ENCODE measurements at regions not wholly inside any gene's neighbourhood (a gene's known extent, or its start where the extent isn't known, plus 50 kb on each side); places are given as distances from the start of the nearest gene placed in this dataset.

GRCh38 chr3:30438126-30438525 lies 168.3 kb upstream of the TGFBR2 start:
- no peaks in the 10 kb centered on the region for H3K9me2 ChIP-seq (ENCODE audit: insufficient read depth)
- ATAC-seq (no peak), DNase-seq (ENCODE audit: low spot score) (no peak)
- H3K4me3 ChIP-seq, result no peak overlapping the region
- no peaks in the 10 kb centered on the region for H3K27me3 ChIP-seq (ENCODE audit: insufficient read depth)
- no peaks in the 10 kb centered on the region for H3F3A ChIP-seq (replicated peaks; ENCODE audit: low read depth)
- H3K4me3 Mint-ChIP-seq, result no peak overlapping the region
- H3K4me2 ChIP-seq, result no peak overlapping the region
- H3K27ac ChIP-seq (ENCODE audit: low read depth), result no peak overlapping the region
- H3K36me3 ChIP-seq (ENCODE audit: insufficient read depth), result no peaks in the 10 kb centered on the region
- TF ChIP-seq STAT1 (IDR thresholded peaks at IDR 0.05; ENCODE audit: unreplicated experiment), result no peak
- H3K79me2 ChIP-seq (replicated peaks; ENCODE audit: insufficient read depth), result no peaks in the 10 kb centered on the region
- no peaks in the 10 kb centered on the region for H4K20me1 ChIP-seq (replicated peaks; ENCODE audit: insufficient read depth)
- no peak overlapping the region for H2AFZ ChIP-seq
- H3K36me3 Mint-ChIP-seq (ENCODE audit: low read depth), result no peaks in the 10 kb centered on the region
- H3K9me3 Mint-ChIP-seq, result no peaks in the 10 kb centered on the region
- H3K4me1 ChIP-seq (ENCODE audit: insufficient read depth), result peaks cover 20% of the 10 kb centered on the region
- peaks cover 33% of the 10 kb centered on the region for H3K4me1 Mint-ChIP-seq
- peaks cover 6% of the 10 kb centered on the region for H3K27me3 Mint-ChIP-seq (ENCODE audit: insufficient read depth, low read depth, poor library complexity)
- H3K27ac Mint-ChIP-seq, result no peak overlapping the region

- Mint-ChIP-seq H3K27ac (no peak overlapping the region), H3K27me3 (ENCODE audit: insufficient read depth, low read depth, poor library complexity) (peaks cover 6% of the 10 kb centered on the region), H3K9me3 (no peaks in the 10 kb centered on the region), H3K4me3 (no peak overlapping the region), H3K36me3 (ENCODE audit: low read depth) (no peaks in the 10 kb centered on the region), H3K4me1 (peaks cover 33% of the 10 kb centered on the region)
- H3K36me3 ChIP-seq (ENCODE audit: insufficient read depth), result no peaks in the 10 kb centered on the region
- H3K9me2 ChIP-seq (ENCODE audit: insufficient read depth), result no peaks in the 10 kb centered on the region
- no peak overlapping the region for H3K27ac ChIP-seq (ENCODE audit: low read depth)
- DNase-seq (ENCODE audit: low spot score) (no peak), ATAC-seq (no peak)
- peaks cover 20% of the 10 kb centered on the region for H3K4me1 ChIP-seq (ENCODE audit: insufficient read depth)
- H4K20me1 ChIP-seq (replicated peaks; ENCODE audit: insufficient read depth), result no peaks in the 10 kb centered on the region
- H3K4me3 ChIP-seq, result no peak overlapping the region
- H2AFZ ChIP-seq, result no peak overlapping the region
- no peaks in the 10 kb centered on the region for H3K79me2 ChIP-seq (replicated peaks; ENCODE audit: insufficient read depth)
- TF ChIP-seq ZNF331 (CRISPR knock-in tag; IDR thresholded peaks at IDR 0.05; ENCODE audit: low read depth), result no peak
- no peak for TF ChIP-seq ZNF462 (CRISPR knock-in tag; IDR thresholded peaks at IDR 0.05)
- TF ChIP-seq NANOG (IDR thresholded peaks at IDR 0.05; ENCODE audit: borderline replicate concordance), result no peak
- TF ChIP-seq REST (IDR thresholded peaks at IDR 0.05; ENCODE audit: unreplicated experiment), result no peak
- no peak for TF ChIP-seq ETS1 (IDR thresholded peaks at IDR 0.05)
- TF ChIP-seq POLR2AphosphoS5 (IDR thresholded peaks at IDR 0.05; ENCODE audit: low read depth), result no peak
- no peak for TF ChIP-seq EZH2 (IDR thresholded peaks at IDR 0.05; ENCODE audit: low read depth, unreplicated experiment)
- no peaks in the 10 kb centered on the region for H3F3A ChIP-seq (replicated peaks; ENCODE audit: low read depth)
- no peak overlapping the region for H3K4me2 ChIP-seq
- H3K27me3 ChIP-seq (ENCODE audit: insufficient read depth), result no peaks in the 10 kb centered on the region
These were observed 166.8 kb upstream of the TGFBR2 start for GRCh38 chr3:30439451-30440053.

Measured in GM23338 (cell line).